ENCODE measurements at regions not wholly inside any gene's neighbourhood (a gene's known extent, or its start where the extent isn't known, plus 50 kb on each side); places are given as distances from the start of the nearest gene placed in this dataset. TPM values are rescaled to one million over a fixed set of nuclear protein-coding genes. Genes with fewer than 3 reads are reported as not detected.

GRCh38 chr7:96952974-96953391 lies 52.4 kb upstream of the DLX6 start:
- no peak for DNase-seq
- H4K8ac ChIP-seq (ENCODE audit: low read depth, low read length): no peak overlapping the region

GRCh38 chr7:96953676-96954513 lies 51.5 kb upstream of the DLX6 start:
- H3K9ac ChIP-seq (ENCODE audit: low read length): no peak overlapping the region
- no peaks in the 10 kb centered on the region for H3K4me1 ChIP-seq (ENCODE audit: control insufficient read depth, low read depth, low read length)
- H3K4me3 ChIP-seq (ENCODE audit: low read length): no peak overlapping the region
- no peak overlapping the region for H2BK5ac ChIP-seq (ENCODE audit: low read length)
- no peaks in the 10 kb centered on the region for H3K79me1 ChIP-seq (ENCODE audit: low read length)
- no peaks in the 10 kb centered on the region for H3K27me3 ChIP-seq (ENCODE audit: insufficient read depth, low read length, poor library complexity)
- H3K4me2 ChIP-seq (ENCODE audit: low read length): no peak overlapping the region
- H2AK5ac ChIP-seq (ENCODE audit: low read length): no peak overlapping the region
- H3K18ac ChIP-seq (ENCODE audit: low read length): no peak overlapping the region
- no peak overlapping the region for H4K8ac ChIP-seq (ENCODE audit: low read depth, low read length)
- H2BK15ac ChIP-seq (replicated peaks; ENCODE audit: low read depth): no peak overlapping the region
- H3K36me3 ChIP-seq (ENCODE audit: control insufficient read depth, insufficient read depth, low read length): no peaks in the 10 kb centered on the region
- no peak overlapping the region for H3K4ac ChIP-seq (ENCODE audit: low read depth, low read length)
- no peak overlapping the region for H3K27ac ChIP-seq (ENCODE audit: low read depth, low read length)
- H3K56ac ChIP-seq (ENCODE audit: low read length): no peak overlapping the region
- H2BK120ac ChIP-seq (ENCODE audit: low read depth, low read length): no peak overlapping the region
- no peak overlapping the region for H4K5ac ChIP-seq (ENCODE audit: low read length)
- no CpG with 5 or more reads among the region's 6 CpGs for WGBS (ENCODE audit: extremely low coverage, insufficient coverage, low lambda C conversion rate)
- no peak overlapping the region for H3K23ac ChIP-seq (ENCODE audit: low read length)
- no peaks in the 10 kb centered on the region for H3K79me2 ChIP-seq (ENCODE audit: control insufficient read depth, insufficient read depth, low read length)
- no peak for DNase-seq

More at GRCh38 chr7:96952974-96953391, 52.4 kb upstream of the DLX6 start:
- no peak overlapping the region for H3K4me2 ChIP-seq (ENCODE audit: low read length)
- H3K56ac ChIP-seq (ENCODE audit: low read length): no peak overlapping the region
- no peak overlapping the region for H4K5ac ChIP-seq (ENCODE audit: low read length)
- no peak overlapping the region for H2BK5ac ChIP-seq (ENCODE audit: low read length)
- no peaks in the 10 kb centered on the region for H3K27me3 ChIP-seq (ENCODE audit: insufficient read depth, low read length, poor library complexity)
- no peak overlapping the region for H2AK5ac ChIP-seq (ENCODE audit: low read length)
- H3K27ac ChIP-seq (ENCODE audit: low read depth, low read length): no peak overlapping the region
- H3K9ac ChIP-seq (ENCODE audit: low read length): no peak overlapping the region
- no peak overlapping the region for H3K4me3 ChIP-seq (ENCODE audit: low read length)
- no peak overlapping the region for H2BK15ac ChIP-seq (replicated peaks; ENCODE audit: low read depth)
- H3K36me3 ChIP-seq (ENCODE audit: control insufficient read depth, insufficient read depth, low read length): no peaks in the 10 kb centered on the region
- H3K4me1 ChIP-seq (ENCODE audit: control insufficient read depth, low read depth, low read length): no peaks in the 10 kb centered on the region
- no peaks in the 10 kb centered on the region for H3K79me1 ChIP-seq (ENCODE audit: low read length)
- WGBS (ENCODE audit: extremely low coverage, insufficient coverage, low lambda C conversion rate): no CpG with 5 or more reads among the region's 3 CpGs
- no peaks in the 10 kb centered on the region for H3K79me2 ChIP-seq (ENCODE audit: control insufficient read depth, insufficient read depth, low read length)
- no peak overlapping the region for H3K23ac ChIP-seq (ENCODE audit: low read length)
- H3K18ac ChIP-seq (ENCODE audit: low read length): no peak overlapping the region
- H3K4ac ChIP-seq (ENCODE audit: low read depth, low read length): no peak overlapping the region
- H2BK120ac ChIP-seq (ENCODE audit: low read depth, low read length): no peak overlapping the region

Small RNA genes in the stretch of these regions (small RNA-seq; reads per million reads assigned to genes)
- gene RN7SL252P (ENCODE audit: insufficient read depth): not detected

Data from mesendoderm (in vitro differentiated cells).